Vagina (tissue), 2 donors: ENCODE measurements at regions not wholly inside any gene's neighbourhood (a gene's known extent, or its start where the extent isn't known, plus 50 kb on each side); places are given as distances from the start of the nearest gene placed in this dataset.

ENCODE experiments used
- CTCF ChIP-seq, 3 experiments: fragments of 450-650 bp in 2 of 3; fragments of 200-600 bp in 1 of 3; sonication (generic) in 1 of 3; IDR thresholded peaks; one replicate each; pipeline ENCODE4 v1.5.1; 2017 to 2019; ENCODE audit warnings: antibody characterized with exemption in 3 of 3, mild to moderate bottlenecking in 2 of 3, moderate library complexity in 2 of 3
- POLR2A ChIP-seq, 2 donors: fragments of 450-650 bp; IDR thresholded peaks; one replicate each; pipeline ENCODE4 v1.6.1; 2017; ENCODE audit warnings: antibody characterized with exemption in 2 of 2, mild to moderate bottlenecking in 2 of 2, moderate library complexity in 2 of 2

- no peak for TF ChIP-seq POLR2A (IDR thresholded peaks at IDR 0.05)
- no peak for TF ChIP-seq CTCF (IDR thresholded peaks at IDR 0.05)
Measured at GRCh38 chr4:138724530-138724929, 291.1 kb upstream of the NOCT start.
